ENCODE measurements at regions not wholly inside any gene's neighbourhood (a gene's known extent, or its start where the extent isn't known, plus 50 kb on each side); places are given as distances from the start of the nearest gene placed in this dataset.

DNA sequence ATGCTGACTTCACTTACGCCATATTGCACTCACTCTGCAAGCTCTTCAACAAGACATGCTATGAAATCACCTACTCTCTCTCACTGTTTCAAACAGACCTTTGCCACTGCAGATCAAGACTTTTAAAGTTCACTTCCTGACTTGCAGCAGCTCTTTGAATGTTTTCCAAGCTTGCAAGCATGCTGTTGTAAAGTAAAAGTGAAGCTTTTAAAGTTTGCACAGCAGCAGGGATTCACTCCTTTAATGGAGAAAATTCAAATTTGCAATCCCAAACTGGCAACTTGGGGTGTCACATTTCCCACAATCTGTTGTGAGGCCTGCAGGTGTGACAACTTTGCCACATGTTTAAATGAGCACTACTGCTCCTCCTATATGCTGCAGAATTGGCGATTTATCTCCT lies 270.9 kb downstream of the ALX1 start:
- H3K27me3 Mint-ChIP-seq: no peaks in the 10 kb centered on the region
- no peak overlapping the region for H3K4me3 ChIP-seq (ENCODE audit: low read depth, low read length)
- no peak overlapping the region for H3K27ac Mint-ChIP-seq
- no peaks in the 10 kb centered on the region for H3K36me3 ChIP-seq (ENCODE audit: control insufficient read depth, insufficient read depth, low read length)
- H3K9me3 ChIP-seq (ENCODE audit: control insufficient read depth in 2 of 2, low read length in 2 of 2): no peaks in the 10 kb centered on the region
- no peaks in the 10 kb centered on the region for H3K4me1 ChIP-seq (ENCODE audit: control insufficient read depth, insufficient read depth, low read length, poor library complexity, severe bottlenecking)
- no peak overlapping the region for H3K27ac ChIP-seq (ENCODE audit: insufficient read depth, low read length, poor library complexity, severe bottlenecking)
- no peak overlapping the region for H3K4me3 Mint-ChIP-seq
- ATAC-seq (ENCODE audit: low read depth in 2 of 2): no peak
- no peak for DNase-seq
- H3K27me3 ChIP-seq (ENCODE audit: control insufficient read depth, insufficient read depth, low read length): no peaks in the 10 kb centered on the region
- H3K4me1 Mint-ChIP-seq: no peaks in the 10 kb centered on the region
- peaks cover 0 to 5% (median 0%) of the 10 kb centered on the region in 7 donors for H3K9me3 Mint-ChIP-seq
- no peaks in the 10 kb centered on the region for H3K36me3 Mint-ChIP-seq

DNA sequence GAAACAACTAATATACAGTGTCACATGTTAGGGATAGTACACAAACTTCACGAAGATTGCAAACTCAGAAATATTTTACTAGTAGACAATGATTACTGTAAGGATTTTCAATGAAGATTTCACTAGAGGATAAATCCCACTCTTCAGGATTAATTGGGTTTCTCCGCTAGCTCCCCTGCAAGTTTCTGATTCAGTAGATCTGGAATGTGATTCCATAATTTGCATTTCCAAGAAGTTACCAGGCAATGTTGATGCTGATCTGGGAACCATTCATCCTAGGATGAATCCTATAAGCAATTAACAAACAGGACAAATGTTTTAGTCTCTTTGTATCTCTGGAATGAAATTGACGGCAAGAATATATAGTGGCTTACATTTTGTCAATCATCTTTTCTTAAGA lies 272.4 kb downstream of the ALX1 start:
- no peak for ATAC-seq (ENCODE audit: low read depth in 2 of 2)
- Mint-ChIP-seq H3K4me3 (no peak overlapping the region), H3K27me3 (no peaks in the 10 kb centered on the region), H3K27ac (no peak overlapping the region), H3K36me3 (no peaks in the 10 kb centered on the region), H3K4me1 (no peaks in the 10 kb centered on the region), H3K9me3 (peaks cover 0 to 5% (median 0%) of the 10 kb centered on the region in 7 donors)
- Histone ChIP-seq H3K27me3 (ENCODE audit: control insufficient read depth, insufficient read depth, low read length) (no peaks in the 10 kb centered on the region), H3K27ac (ENCODE audit: insufficient read depth, low read length, poor library complexity, severe bottlenecking) (no peak overlapping the region), H3K4me3 (ENCODE audit: low read depth, low read length) (no peak overlapping the region), H3K9me3 (ENCODE audit: control insufficient read depth in 2 of 2, low read length in 2 of 2) (no peaks in the 10 kb centered on the region), H3K4me1 (ENCODE audit: control insufficient read depth, insufficient read depth, low read length, poor library complexity, severe bottlenecking) (no peaks in the 10 kb centered on the region), H3K36me3 (ENCODE audit: control insufficient read depth, insufficient read depth, low read length) (no peaks in the 10 kb centered on the region)
- DNase-seq: no peak

DNA sequence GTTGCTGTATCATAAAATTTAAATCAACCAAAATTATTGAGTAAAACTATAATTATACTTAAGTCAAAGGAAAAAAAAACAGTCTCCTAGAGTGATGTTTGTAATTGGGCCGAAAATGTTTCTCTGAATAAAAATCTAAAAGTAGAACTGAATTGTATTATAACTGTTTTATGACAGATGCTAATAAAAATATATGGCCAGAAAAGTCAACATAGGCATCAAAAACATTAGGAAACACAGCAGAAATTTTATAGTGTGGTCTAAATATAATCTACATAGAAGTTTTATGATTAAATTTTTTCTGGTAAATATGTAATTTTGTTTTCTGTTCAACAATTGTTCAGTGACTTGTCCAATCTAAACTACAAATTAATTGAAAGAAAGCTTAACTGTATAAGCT lies 277.8 kb downstream of the ALX1 start:
- Mint-ChIP-seq H3K27me3 (no peaks in the 10 kb centered on the region), H3K4me1 (no peaks in the 10 kb centered on the region), H3K4me3 (no peak overlapping the region), H3K9me3 (peaks cover 0 to 7% (median 2%) of the 10 kb centered on the region in 7 donors), H3K27ac (no peak overlapping the region), H3K36me3 (no peaks in the 10 kb centered on the region)
- H3K4me3 ChIP-seq (ENCODE audit: low read depth, low read length): no peak overlapping the region
- DNase-seq (no peak), ATAC-seq (ENCODE audit: low read depth in 2 of 2) (no peak)
- H3K36me3 ChIP-seq (ENCODE audit: control insufficient read depth, insufficient read depth, low read length): no peaks in the 10 kb centered on the region
- H3K27me3 ChIP-seq (ENCODE audit: control insufficient read depth, insufficient read depth, low read length): no peaks in the 10 kb centered on the region
- no peaks in the 10 kb centered on the region for H3K9me3 ChIP-seq (ENCODE audit: control insufficient read depth in 2 of 2, low read length in 2 of 2)
- H3K27ac ChIP-seq (ENCODE audit: insufficient read depth, low read length, poor library complexity, severe bottlenecking): no peak overlapping the region
- H3K4me1 ChIP-seq (ENCODE audit: control insufficient read depth, insufficient read depth, low read length, poor library complexity, severe bottlenecking): no peaks in the 10 kb centered on the region

- H3K27me3 Mint-ChIP-seq: no peaks in the 10 kb centered on the region
- no peaks in the 10 kb centered on the region for H3K4me1 Mint-ChIP-seq
Observed at GRCh38 chr12:85558684-85559083, 277.5 kb downstream of the RASSF9 start.

GRCh38 chr12:85559127-85559526 lies 277.1 kb downstream of the RASSF9 start:
- peaks cover 0 to 7% (median 2%) of the 10 kb centered on the region in 7 donors for H3K9me3 Mint-ChIP-seq
- H3K4me1 Mint-ChIP-seq: no peaks in the 10 kb centered on the region
- H3K27ac ChIP-seq (ENCODE audit: insufficient read depth, low read length, poor library complexity, severe bottlenecking): no peak overlapping the region
- DNase-seq (no peak), ATAC-seq (ENCODE audit: low read depth in 2 of 2) (no peak)
- H3K27me3 ChIP-seq (ENCODE audit: control insufficient read depth, insufficient read depth, low read length): no peaks in the 10 kb centered on the region
- H3K4me1 ChIP-seq (ENCODE audit: control insufficient read depth, insufficient read depth, low read length, poor library complexity, severe bottlenecking): no peaks in the 10 kb centered on the region
- H3K36me3 Mint-ChIP-seq: no peaks in the 10 kb centered on the region
- no peak overlapping the region for H3K27ac Mint-ChIP-seq
- no peak overlapping the region for H3K4me3 Mint-ChIP-seq
- no peaks in the 10 kb centered on the region for H3K9me3 ChIP-seq (ENCODE audit: control insufficient read depth in 2 of 2, low read length in 2 of 2)
- no peak overlapping the region for H3K4me3 ChIP-seq (ENCODE audit: low read depth, low read length)
- no peaks in the 10 kb centered on the region for H3K36me3 ChIP-seq (ENCODE audit: control insufficient read depth, insufficient read depth, low read length)
- no peaks in the 10 kb centered on the region for H3K27me3 Mint-ChIP-seq

More at GRCh38 chr12:85558684-85559083, 277.5 kb downstream of the RASSF9 start:
- Histone ChIP-seq H3K36me3 (ENCODE audit: control insufficient read depth, insufficient read depth, low read length) (no peaks in the 10 kb centered on the region), H3K27me3 (ENCODE audit: control insufficient read depth, insufficient read depth, low read length) (no peaks in the 10 kb centered on the region), H3K9me3 (ENCODE audit: control insufficient read depth in 2 of 2, low read length in 2 of 2) (no peaks in the 10 kb centered on the region), H3K4me3 (ENCODE audit: low read depth, low read length) (no peak overlapping the region), H3K27ac (ENCODE audit: insufficient read depth, low read length, poor library complexity, severe bottlenecking) (no peak overlapping the region), H3K4me1 (ENCODE audit: control insufficient read depth, insufficient read depth, low read length, poor library complexity, severe bottlenecking) (no peaks in the 10 kb centered on the region)
- Mint-ChIP-seq H3K9me3 (peaks cover 0 to 7% (median 2%) of the 10 kb centered on the region in 7 donors), H3K36me3 (no peaks in the 10 kb centered on the region), H3K4me3 (no peak overlapping the region), H3K27ac (no peak overlapping the region)
- DNase-seq (no peak), ATAC-seq (ENCODE audit: low read depth in 2 of 2) (no peak)

DNA sequence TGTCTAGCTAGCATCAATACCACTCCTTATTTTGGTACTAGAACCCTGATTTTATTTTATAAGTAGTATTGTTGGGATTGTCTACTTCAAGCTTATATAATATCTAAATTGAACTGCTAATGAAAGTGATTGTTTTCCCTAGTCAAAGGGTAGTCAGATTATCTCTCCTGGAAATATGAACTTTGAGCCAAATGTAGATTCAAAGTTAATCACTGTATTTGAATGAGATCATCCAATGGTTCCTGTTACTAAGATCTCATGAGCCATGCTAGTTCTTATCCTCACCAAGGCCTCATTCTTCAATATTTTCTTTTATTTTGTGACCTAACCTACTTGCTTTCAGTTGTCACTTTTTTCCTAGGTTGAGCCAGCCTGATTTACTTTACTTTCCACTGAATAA lies 276.7 kb downstream of the RASSF9 start:
- H3K27me3 ChIP-seq (ENCODE audit: control insufficient read depth, insufficient read depth, low read length): no peaks in the 10 kb centered on the region
- peaks cover 0 to 7% (median 2%) of the 10 kb centered on the region in 7 donors for H3K9me3 Mint-ChIP-seq

DNA sequence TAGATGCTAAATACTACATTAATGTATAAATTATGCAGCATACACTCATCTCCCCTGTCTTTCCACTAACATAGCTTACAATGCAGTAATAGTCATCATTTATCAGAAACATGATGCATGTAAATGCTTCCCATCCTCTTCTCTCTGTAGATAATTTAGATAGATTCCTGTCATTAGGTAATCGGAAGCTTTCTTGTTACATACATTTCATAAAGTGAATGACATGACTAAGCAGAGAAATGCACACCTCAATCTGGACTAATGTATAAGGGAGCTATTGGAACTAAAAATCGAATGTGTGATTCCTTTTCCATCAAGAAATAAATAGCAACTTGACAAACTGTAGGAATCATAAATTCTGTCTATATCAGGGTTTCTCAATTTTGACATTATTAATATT lies 273.4 kb downstream of the RASSF9 start:
- Mint-ChIP-seq H3K27me3 (no peaks in the 10 kb centered on the region), H3K4me3 (no peak overlapping the region), H3K36me3 (no peaks in the 10 kb centered on the region), H3K27ac (no peak overlapping the region), H3K9me3 (peaks cover 0 to 11% (median 4%) of the 10 kb centered on the region in 7 donors), H3K4me1 (no peaks in the 10 kb centered on the region)
- no peaks in the 10 kb centered on the region for H3K4me1 ChIP-seq (ENCODE audit: control insufficient read depth, insufficient read depth, low read length, poor library complexity, severe bottlenecking)
- H3K27me3 ChIP-seq (ENCODE audit: control insufficient read depth, insufficient read depth, low read length): no peaks in the 10 kb centered on the region
- H3K27ac ChIP-seq (ENCODE audit: insufficient read depth, low read length, poor library complexity, severe bottlenecking): no peak overlapping the region
- ATAC-seq (ENCODE audit: low read depth in 2 of 2) (no peak), DNase-seq (no peak)
- H3K9me3 ChIP-seq (ENCODE audit: control insufficient read depth in 2 of 2, low read length in 2 of 2): no peaks in the 10 kb centered on the region
- H3K4me3 ChIP-seq (ENCODE audit: low read depth, low read length): no peak overlapping the region
- no peaks in the 10 kb centered on the region for H3K36me3 ChIP-seq (ENCODE audit: control insufficient read depth, insufficient read depth, low read length)

More for the DNA sequence above, 276.7 kb downstream of the RASSF9 start:
- Histone ChIP-seq H3K27ac (ENCODE audit: insufficient read depth, low read length, poor library complexity, severe bottlenecking) (no peak overlapping the region), H3K9me3 (ENCODE audit: control insufficient read depth in 2 of 2, low read length in 2 of 2) (no peaks in the 10 kb centered on the region), H3K4me1 (ENCODE audit: control insufficient read depth, insufficient read depth, low read length, poor library complexity, severe bottlenecking) (no peaks in the 10 kb centered on the region), H3K4me3 (ENCODE audit: low read depth, low read length) (no peak overlapping the region), H3K36me3 (ENCODE audit: control insufficient read depth, insufficient read depth, low read length) (no peaks in the 10 kb centered on the region)
- H3K36me3 Mint-ChIP-seq: no peaks in the 10 kb centered on the region
- no peaks in the 10 kb centered on the region for H3K27me3 Mint-ChIP-seq
- no peak overlapping the region for H3K27ac Mint-ChIP-seq
- H3K4me3 Mint-ChIP-seq: no peak overlapping the region
- H3K4me1 Mint-ChIP-seq: no peaks in the 10 kb centered on the region
- no peak for DNase-seq
- ATAC-seq (ENCODE audit: low read depth in 2 of 2): no peak

DNA sequence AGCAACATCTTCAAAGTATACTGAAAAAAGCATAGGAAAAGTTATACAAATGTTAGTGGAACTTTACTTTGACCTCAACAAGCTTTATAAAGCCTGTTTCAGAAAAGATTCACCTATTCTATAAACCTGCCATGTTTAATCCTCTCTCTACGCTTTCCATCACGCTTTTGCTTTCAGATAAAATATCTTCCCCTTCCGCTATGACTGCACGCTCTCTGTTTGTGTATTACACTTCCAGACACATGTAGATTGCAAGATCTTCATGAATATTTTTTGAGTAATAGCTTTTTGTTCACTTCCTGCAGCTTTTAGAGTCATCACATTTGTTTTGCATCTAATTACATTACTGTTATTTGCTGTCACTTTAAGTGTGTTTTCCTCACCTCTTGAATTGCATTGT lies 271.4 kb downstream of the RASSF9 start:
- Mint-ChIP-seq H3K9me3 (peaks cover 0 to 11% (median 4%) of the 10 kb centered on the region in 7 donors), H3K4me3 (no peak overlapping the region), H3K36me3 (no peaks in the 10 kb centered on the region), H3K27me3 (no peaks in the 10 kb centered on the region), H3K27ac (no peak overlapping the region), H3K4me1 (no peaks in the 10 kb centered on the region)
- H3K36me3 ChIP-seq (ENCODE audit: control insufficient read depth, insufficient read depth, low read length): no peaks in the 10 kb centered on the region
- H3K27ac ChIP-seq (ENCODE audit: insufficient read depth, low read length, poor library complexity, severe bottlenecking): no peak overlapping the region
- H3K4me1 ChIP-seq (ENCODE audit: control insufficient read depth, insufficient read depth, low read length, poor library complexity, severe bottlenecking): no peaks in the 10 kb centered on the region
- no peaks in the 10 kb centered on the region for H3K27me3 ChIP-seq (ENCODE audit: control insufficient read depth, insufficient read depth, low read length)
- DNase-seq (no peak), ATAC-seq (ENCODE audit: low read depth in 2 of 2) (no peak)
- no peaks in the 10 kb centered on the region for H3K9me3 ChIP-seq (ENCODE audit: control insufficient read depth in 2 of 2, low read length in 2 of 2)
- no peak overlapping the region for H3K4me3 ChIP-seq (ENCODE audit: low read depth, low read length)
